ENCODE measurements at regions not wholly inside any gene's neighbourhood (a gene's known extent, or its start where the extent isn't known, plus 50 kb on each side); places are given as distances from the start of the nearest gene placed in this dataset.

DNA sequence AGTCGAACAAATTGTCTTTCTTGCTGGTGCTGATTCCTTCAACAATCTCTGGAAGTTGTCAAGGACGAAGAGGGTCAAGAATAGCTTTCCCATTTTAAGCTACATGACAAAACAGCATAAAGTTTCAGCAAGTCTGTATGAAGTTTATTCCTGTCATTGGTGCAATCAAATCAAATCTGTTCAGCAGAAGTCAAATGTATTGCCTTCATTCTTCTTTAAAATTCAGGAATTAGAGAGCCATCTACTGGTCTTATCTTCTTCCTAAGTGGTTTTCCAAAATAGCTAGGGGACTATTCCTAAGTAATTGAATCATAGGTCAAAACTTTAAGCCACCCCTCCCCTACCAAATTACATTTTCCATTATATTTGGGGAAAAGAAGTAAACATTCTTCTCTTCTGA, 990.2 kb downstream of the GALC start:
- WGBS, result 65% methylated on average over 2 of the region's 2 CpGs
- DNase-seq (ENCODE audit: extremely low spot score), result no peak
- intact Hi-C loops (cut with DNase I), result no loop called here
- H3K36me3 ChIP-seq, result no peaks in the 10 kb centered on the region
- no peak overlapping the region for H3K4me3 ChIP-seq
- H3K27ac ChIP-seq (replicated peaks in 1 of 4), result no peak overlapping the region
- H3K27me3 ChIP-seq, result no peaks in the 10 kb centered on the region
- TF ChIP-seq EP300 (IDR thresholded peaks at IDR 0.05), result no peak
- no peaks in the 10 kb centered on the region for H3K4me1 ChIP-seq
- H3K9me3 ChIP-seq, result no peaks in the 10 kb centered on the region

DNA sequence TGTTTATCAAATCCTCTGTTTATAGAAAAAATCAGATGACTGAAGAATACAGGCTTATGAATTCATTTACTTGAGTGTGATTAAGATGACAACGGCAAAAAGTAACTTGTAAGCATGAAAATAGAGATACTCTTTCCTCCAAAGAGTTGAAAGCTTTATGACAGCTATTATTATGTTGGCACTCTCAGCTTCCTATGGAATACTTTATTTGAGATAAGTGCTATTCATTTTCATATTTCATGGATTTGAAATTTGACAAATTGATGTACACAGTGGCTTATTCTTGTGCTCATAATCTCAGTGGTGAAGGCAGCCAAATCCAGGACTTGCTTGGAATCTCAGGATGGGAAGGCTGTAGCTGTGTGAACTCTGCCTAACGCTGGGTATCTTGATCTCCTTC, 991.6 kb downstream of the GALC start:
- Histone ChIP-seq H3K27ac (replicated peaks in 1 of 4) (no peak overlapping the region), H3K4me1 (no peaks in the 10 kb centered on the region), H3K27me3 (no peaks in the 10 kb centered on the region), H3K36me3 (no peaks in the 10 kb centered on the region), H3K9me3 (no peaks in the 10 kb centered on the region), H3K4me3 (no peak overlapping the region)
- 73% methylated on average over 2 of the region's 2 CpGs for WGBS
- intact Hi-C loops (cut with DNase I), result no loop called here
- TF ChIP-seq POLR2AphosphoS5 (IDR thresholded peaks at IDR 0.05) (no peak), EP300 (IDR thresholded peaks at IDR 0.05) (no peak)
- DNase-seq (ENCODE audit: extremely low spot score), result no peak

- no peaks in the 10 kb centered on the region for H3K9me3 ChIP-seq
- no peaks in the 10 kb centered on the region for H3K36me3 ChIP-seq
- H3K27me3 ChIP-seq, result no peaks in the 10 kb centered on the region
- no peaks in the 10 kb centered on the region for H3K4me1 ChIP-seq
- TF ChIP-seq, protein P1, sequence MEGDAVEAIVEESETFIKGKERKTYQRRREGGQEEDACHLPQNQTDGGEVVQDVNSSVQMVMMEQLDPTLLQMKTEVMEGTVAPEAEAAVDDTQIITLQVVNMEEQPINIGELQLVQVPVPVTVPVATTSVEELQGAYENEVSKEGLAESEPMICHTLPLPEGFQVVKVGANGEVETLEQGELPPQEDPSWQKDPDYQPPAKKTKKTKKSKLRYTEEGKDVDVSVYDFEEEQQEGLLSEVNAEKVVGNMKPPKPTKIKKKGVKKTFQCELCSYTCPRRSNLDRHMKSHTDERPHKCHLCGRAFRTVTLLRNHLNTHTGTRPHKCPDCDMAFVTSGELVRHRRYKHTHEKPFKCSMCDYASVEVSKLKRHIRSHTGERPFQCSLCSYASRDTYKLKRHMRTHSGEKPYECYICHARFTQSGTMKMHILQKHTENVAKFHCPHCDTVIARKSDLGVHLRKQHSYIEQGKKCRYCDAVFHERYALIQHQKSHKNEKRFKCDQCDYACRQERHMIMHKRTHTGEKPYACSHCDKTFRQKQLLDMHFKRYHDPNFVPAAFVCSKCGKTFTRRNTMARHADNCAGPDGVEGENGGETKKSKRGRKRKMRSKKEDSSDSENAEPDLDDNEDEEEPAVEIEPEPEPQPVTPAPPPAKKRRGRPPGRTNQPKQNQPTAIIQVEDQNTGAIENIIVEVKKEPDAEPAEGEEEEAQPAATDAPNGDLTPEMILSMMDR (IDR thresholded peaks at IDR 0.05), result no peak
- no peak for TF ChIP-seq EP300 (IDR thresholded peaks at IDR 0.05)
- no peak for TF ChIP-seq POLR2AphosphoS5 (IDR thresholded peaks at IDR 0.05)
- WGBS, result 95% methylated on average over 4 of the region's 4 CpGs
- intact Hi-C loops (cut with DNase I), result no loop called here
- DNase-seq (ENCODE audit: extremely low spot score), result no peak
- no peak overlapping the region for H3K27ac ChIP-seq (replicated peaks in 1 of 4)
- no peak overlapping the region for H3K4me3 ChIP-seq
Measured at GRCh38 chr14:87000081-87000480, 992.9 kb downstream of the GALC start.

DNA sequence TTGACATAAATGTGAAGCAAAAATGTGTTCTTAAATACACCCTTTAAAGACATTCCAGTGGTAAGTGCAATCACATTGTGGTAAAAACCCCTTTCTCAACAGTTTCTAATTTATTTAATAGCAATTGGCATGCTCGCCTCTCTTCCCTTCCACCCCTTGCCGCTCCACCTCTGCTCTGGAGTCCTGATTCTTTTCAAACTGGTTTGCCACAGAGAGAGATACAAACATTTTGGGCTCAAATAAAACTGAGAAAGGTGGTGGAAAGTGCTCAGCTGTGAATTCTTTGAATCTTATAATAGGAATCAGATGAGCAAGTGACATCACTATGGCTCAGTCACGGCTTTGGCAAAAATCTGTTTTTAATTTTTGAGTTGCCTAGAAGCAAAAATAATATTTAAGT, 993.9 kb downstream of the GALC start:
- H3K27ac ChIP-seq (replicated peaks in 1 of 4), result no peak overlapping the region
- no peak for TF ChIP-seq POLR2A (IDR thresholded peaks at IDR 0.05; ENCODE audit: low read depth)
- TF ChIP-seq, protein P1 (IDR thresholded peaks at IDR 0.05), result no peak
- TF ChIP-seq POLR2AphosphoS5 (IDR thresholded peaks at IDR 0.05), result no peak
- no peak for TF ChIP-seq EP300 (IDR thresholded peaks at IDR 0.05)
- H3K4me3 ChIP-seq, result no peak overlapping the region
- 83% methylated on average over 3 of the region's 3 CpGs for WGBS
- H3K4me1 ChIP-seq, result no peaks in the 10 kb centered on the region
- intact Hi-C loops (cut with DNase I), result no loop called here
- H3K9me3 ChIP-seq, result no peaks in the 10 kb centered on the region
- H3K36me3 ChIP-seq, result no peaks in the 10 kb centered on the region
- no peak for DNase-seq (ENCODE audit: extremely low spot score)
- H3K27me3 ChIP-seq, result no peaks in the 10 kb centered on the region

- H3K36me3 ChIP-seq, result no peaks in the 10 kb centered on the region
- WGBS, result 79% methylated on average over 2 of the region's 2 CpGs
- no peaks in the 10 kb centered on the region for H3K9me3 ChIP-seq
- intact Hi-C loops (cut with DNase I), result no loop called here
- no peak for DNase-seq (ENCODE audit: extremely low spot score)
- H3K4me3 ChIP-seq, result no peak overlapping the region
- TF ChIP-seq EP300 (IDR thresholded peaks at IDR 0.05), result no peak
- no peak for TF ChIP-seq POLR2AphosphoS5 (IDR thresholded peaks at IDR 0.05)
- TF ChIP-seq POLR2A (IDR thresholded peaks at IDR 0.05; ENCODE audit: low read depth), result no peak
- TF ChIP-seq, protein P1 (IDR thresholded peaks at IDR 0.05), result no peak
- H3K27me3 ChIP-seq, result no peaks in the 10 kb centered on the region
- no peak overlapping the region for H3K27ac ChIP-seq (replicated peaks in 1 of 4)
- H3K4me1 ChIP-seq, result no peaks in the 10 kb centered on the region
Measured at GRCh38 chr14:86997271-86997670, 995.7 kb downstream of the GALC start.

DNA sequence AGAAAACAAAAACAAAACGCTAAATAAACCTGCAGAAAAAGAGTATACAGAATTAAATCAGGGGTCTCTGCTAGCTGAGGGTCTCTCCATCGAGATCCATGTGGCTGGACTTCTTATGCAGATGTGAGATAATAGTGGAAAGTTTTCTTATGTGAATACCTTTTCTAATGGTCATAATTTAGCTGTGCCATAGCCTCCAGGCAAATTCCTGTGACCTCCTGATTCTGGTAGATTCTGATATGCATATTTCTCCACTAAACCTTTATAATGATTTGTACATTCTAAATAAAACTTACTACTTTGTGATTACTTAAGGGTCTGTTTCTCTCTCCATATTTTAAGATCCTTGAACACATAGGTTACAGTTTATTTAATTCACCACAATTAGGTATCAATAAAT, 1002.6 kb downstream of the GALC start:
- no peaks in the 10 kb centered on the region for H3K4me1 ChIP-seq

More for the DNA sequence above, 1002.6 kb downstream of the GALC start:
- intact Hi-C loops (cut with DNase I), result no loop called here
- H3K4me3 ChIP-seq, result no peak overlapping the region
- 77% methylated on average over 2 of the region's 2 CpGs for WGBS
- no peaks in the 10 kb centered on the region for H3K36me3 ChIP-seq
- no peaks in the 10 kb centered on the region for H3K9me3 ChIP-seq
- TF ChIP-seq EP300 (IDR thresholded peaks at IDR 0.05) (no peak), POLR2A (IDR thresholded peaks at IDR 0.05; ENCODE audit: low read depth) (no peak), POLR2AphosphoS5 (IDR thresholded peaks at IDR 0.05) (no peak)
- TF ChIP-seq, protein P1 (IDR thresholded peaks at IDR 0.05), result no peak
- no peaks in the 10 kb centered on the region for H3K27me3 ChIP-seq
- DNase-seq (ENCODE audit: extremely low spot score), result no peak
- H3K27ac ChIP-seq (replicated peaks in 1 of 4), result no peak overlapping the region
